ENCODE measurements at regions not wholly inside any gene's neighbourhood (a gene's known extent, or its start where the extent isn't known, plus 50 kb on each side); places are given as distances from the start of the nearest gene placed in this dataset.

GRCh38 chr1:106457368-106457767 lies 599.1 kb upstream of the PRMT6 start:
- TF ChIP-seq POLR2AphosphoS5 (IDR thresholded peaks at IDR 0.05; ENCODE audit: low read depth, low read length), result no peak
- FAIRE-seq, result no peak
- no peak for DNase-seq (ENCODE audit: insufficient read length)

GRCh38 chr1:106458866-106459265 lies 597.6 kb upstream of the PRMT6 start:
- FAIRE-seq (no peak), DNase-seq (ENCODE audit: insufficient read length) (no peak)
- no peak for TF ChIP-seq TAF1 (IDR thresholded peaks at IDR 0.05; ENCODE audit: borderline replicate concordance, low read depth, low read length)
- TF ChIP-seq POLR2AphosphoS5 (IDR thresholded peaks at IDR 0.05; ENCODE audit: low read depth, low read length), result no peak

- DNase-seq (ENCODE audit: insufficient read length) (no peak), FAIRE-seq (no peak)
- TF ChIP-seq POLR2A (IDR thresholded peaks at IDR 0.05; ENCODE audit: low read depth, low read length) (no peak), POLR2AphosphoS5 (IDR thresholded peaks at IDR 0.05; ENCODE audit: low read depth, low read length) (no peak), TAF1 (IDR thresholded peaks at IDR 0.05; ENCODE audit: borderline replicate concordance, low read depth, low read length) (no peak)
Observed at GRCh38 chr1:106459418-106459817, 597.1 kb upstream of the PRMT6 start.

GRCh38 chr1:106465666-106466065 lies 590.8 kb upstream of the PRMT6 start:
- FAIRE-seq (no peak), DNase-seq (ENCODE audit: insufficient read length) (no peak)
- TF ChIP-seq POLR2A (IDR thresholded peaks at IDR 0.05; ENCODE audit: low read depth, low read length), result no peak
- no peak for TF ChIP-seq TAF1 (IDR thresholded peaks at IDR 0.05; ENCODE audit: borderline replicate concordance, low read depth, low read length)
- TF ChIP-seq POLR2AphosphoS5 (IDR thresholded peaks at IDR 0.05; ENCODE audit: low read depth, low read length), result no peak

GRCh38 chr1:106480629-106481028 lies 575.8 kb upstream of the PRMT6 start:
- FAIRE-seq, result no peak
- no peak for DNase-seq (ENCODE audit: insufficient read length)
- no peak for TF ChIP-seq TAF1 (IDR thresholded peaks at IDR 0.05; ENCODE audit: borderline replicate concordance, low read depth, low read length)
- no peak for TF ChIP-seq POLR2A (IDR thresholded peaks at IDR 0.05; ENCODE audit: low read depth, low read length)
- no peak for TF ChIP-seq POLR2AphosphoS5 (IDR thresholded peaks at IDR 0.05; ENCODE audit: low read depth, low read length)

- no peak for DNase-seq (ENCODE audit: insufficient read length)
- no peak for FAIRE-seq
- TF ChIP-seq POLR2A (IDR thresholded peaks at IDR 0.05; ENCODE audit: low read depth, low read length) (no peak), TAF1 (IDR thresholded peaks at IDR 0.05; ENCODE audit: borderline replicate concordance, low read depth, low read length) (no peak), POLR2AphosphoS5 (IDR thresholded peaks at IDR 0.05; ENCODE audit: low read depth, low read length) (no peak)
Observed at GRCh38 chr1:106492880-106493279, 563.6 kb upstream of the PRMT6 start.

GRCh38 chr1:106494646-106495045 lies 561.8 kb upstream of the PRMT6 start:
- no peak for TF ChIP-seq TAF1 (IDR thresholded peaks at IDR 0.05; ENCODE audit: borderline replicate concordance, low read depth, low read length)
- TF ChIP-seq POLR2A (IDR thresholded peaks at IDR 0.05; ENCODE audit: low read depth, low read length), result no peak
- no peak for TF ChIP-seq POLR2AphosphoS5 (IDR thresholded peaks at IDR 0.05; ENCODE audit: low read depth, low read length)
- FAIRE-seq (no peak), DNase-seq (ENCODE audit: insufficient read length) (no peak)

- TF ChIP-seq POLR2A (IDR thresholded peaks at IDR 0.05; ENCODE audit: low read depth, low read length) (no peak), POLR2AphosphoS5 (IDR thresholded peaks at IDR 0.05; ENCODE audit: low read depth, low read length) (no peak), TAF1 (IDR thresholded peaks at IDR 0.05; ENCODE audit: borderline replicate concordance, low read depth, low read length) (no peak)
- no peak for DNase-seq (ENCODE audit: insufficient read length)
- FAIRE-seq, result no peak
Observed at GRCh38 chr1:106498238-106498637, 558.2 kb upstream of the PRMT6 start.

GRCh38 chr1:106502659-106503058 lies 553.8 kb upstream of the PRMT6 start:
- no peak for DNase-seq (ENCODE audit: insufficient read length)
- TF ChIP-seq POLR2AphosphoS5 (IDR thresholded peaks at IDR 0.05; ENCODE audit: low read depth, low read length), result no peak
- FAIRE-seq, result no peak

GRCh38 chr1:106515375-106515774 lies 541.1 kb upstream of the PRMT6 start:
- TF ChIP-seq POLR2A (IDR thresholded peaks at IDR 0.05; ENCODE audit: low read depth, low read length) (no peak), POLR2AphosphoS5 (IDR thresholded peaks at IDR 0.05; ENCODE audit: low read depth, low read length) (no peak), TAF1 (IDR thresholded peaks at IDR 0.05; ENCODE audit: borderline replicate concordance, low read depth, low read length) (no peak)
- FAIRE-seq, result no peak
- DNase-seq (ENCODE audit: insufficient read length), result no peak

- TF ChIP-seq POLR2A (IDR thresholded peaks at IDR 0.05; ENCODE audit: low read depth, low read length), result no peak
- TF ChIP-seq TAF1 (IDR thresholded peaks at IDR 0.05; ENCODE audit: borderline replicate concordance, low read depth, low read length), result no peak
- no peak for TF ChIP-seq POLR2AphosphoS5 (IDR thresholded peaks at IDR 0.05; ENCODE audit: low read depth, low read length)
- no peak for FAIRE-seq
- DNase-seq (ENCODE audit: insufficient read length), result no peak
Observed at GRCh38 chr1:106517224-106517623, 539.2 kb upstream of the PRMT6 start.

- DNase-seq (ENCODE audit: insufficient read length), result no peak
- TF ChIP-seq POLR2AphosphoS5 (IDR thresholded peaks at IDR 0.05; ENCODE audit: low read depth, low read length) (no peak), TAF1 (IDR thresholded peaks at IDR 0.05; ENCODE audit: borderline replicate concordance, low read depth, low read length) (no peak), POLR2A (IDR thresholded peaks at IDR 0.05; ENCODE audit: low read depth, low read length) (no peak)
- no peak for FAIRE-seq
Observed at GRCh38 chr1:106523497-106523896, 533.0 kb upstream of the PRMT6 start.

- TF ChIP-seq POLR2A (IDR thresholded peaks at IDR 0.05; ENCODE audit: low read depth, low read length) (no peak), POLR2AphosphoS5 (IDR thresholded peaks at IDR 0.05; ENCODE audit: low read depth, low read length) (no peak)
- FAIRE-seq, result no peak
- no peak for DNase-seq (ENCODE audit: insufficient read length)
Observed at GRCh38 chr1:106524631-106525030, 531.8 kb upstream of the PRMT6 start.
